ENCODE measurements at regions not wholly inside any gene's neighbourhood (a gene's known extent, or its start where the extent isn't known, plus 50 kb on each side); places are given as distances from the start of the nearest gene placed in this dataset.
A peak's percentile ranks its signal among the peaks of the same experiment; 100 is the strongest.

DNA sequence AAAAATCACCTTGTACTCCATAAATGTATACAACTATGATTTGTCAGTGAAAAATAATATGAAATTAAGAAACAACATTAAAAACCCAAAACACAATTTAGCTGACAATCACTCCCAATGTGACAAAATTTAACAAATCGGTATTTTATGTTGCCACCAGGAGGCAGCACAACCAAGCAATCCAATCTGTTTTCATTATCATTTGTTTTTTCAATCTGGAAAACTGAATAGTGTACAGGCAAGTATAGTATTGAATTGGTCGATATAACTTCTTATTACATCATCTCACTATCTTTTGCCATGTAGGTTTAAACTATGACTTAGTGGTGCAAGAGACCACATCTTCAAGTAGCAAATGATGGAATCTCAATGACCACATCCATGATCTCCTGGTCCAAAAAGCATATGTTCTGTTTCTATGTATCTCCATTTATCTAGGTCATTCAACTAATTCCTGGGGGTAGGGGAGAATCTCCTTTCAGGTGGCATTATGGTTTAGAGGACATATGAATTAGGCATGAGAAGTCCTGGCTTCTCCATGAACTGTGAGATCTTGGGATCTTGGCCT is 112.9 kb upstream of the AGA start:
- TF ChIP-seq, protein P1, sequence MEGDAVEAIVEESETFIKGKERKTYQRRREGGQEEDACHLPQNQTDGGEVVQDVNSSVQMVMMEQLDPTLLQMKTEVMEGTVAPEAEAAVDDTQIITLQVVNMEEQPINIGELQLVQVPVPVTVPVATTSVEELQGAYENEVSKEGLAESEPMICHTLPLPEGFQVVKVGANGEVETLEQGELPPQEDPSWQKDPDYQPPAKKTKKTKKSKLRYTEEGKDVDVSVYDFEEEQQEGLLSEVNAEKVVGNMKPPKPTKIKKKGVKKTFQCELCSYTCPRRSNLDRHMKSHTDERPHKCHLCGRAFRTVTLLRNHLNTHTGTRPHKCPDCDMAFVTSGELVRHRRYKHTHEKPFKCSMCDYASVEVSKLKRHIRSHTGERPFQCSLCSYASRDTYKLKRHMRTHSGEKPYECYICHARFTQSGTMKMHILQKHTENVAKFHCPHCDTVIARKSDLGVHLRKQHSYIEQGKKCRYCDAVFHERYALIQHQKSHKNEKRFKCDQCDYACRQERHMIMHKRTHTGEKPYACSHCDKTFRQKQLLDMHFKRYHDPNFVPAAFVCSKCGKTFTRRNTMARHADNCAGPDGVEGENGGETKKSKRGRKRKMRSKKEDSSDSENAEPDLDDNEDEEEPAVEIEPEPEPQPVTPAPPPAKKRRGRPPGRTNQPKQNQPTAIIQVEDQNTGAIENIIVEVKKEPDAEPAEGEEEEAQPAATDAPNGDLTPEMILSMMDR (IDR thresholded peaks at IDR 0.05), result peak in 1 of 2 donors; percentile 29
- no peak for TF ChIP-seq EP300 (IDR thresholded peaks at IDR 0.05)
